CD4-positive, alpha-beta T cell treated with Interleukin-6 for 4 hours (primary cell): ENCODE measurements at regions not wholly inside any gene's neighbourhood (a gene's known extent, or its start where the extent isn't known, plus 50 kb on each side); places are given as distances from the start of the nearest gene placed in this dataset.

Experiments used
- DNase-seq: peaks from one replicate; pipeline ENCODE4 v3.0.0-alpha.2; 2020; ENCODE audit warnings: mixed read lengths

GRCh38 chr6:17047889-17048288 is 54.0 kb upstream of the STMND1 start:
- no peak for DNase-seq

- no peak for DNase-seq
These were observed 56.1 kb upstream of the STMND1 start for GRCh38 chr6:17045581-17046322.

DNA sequence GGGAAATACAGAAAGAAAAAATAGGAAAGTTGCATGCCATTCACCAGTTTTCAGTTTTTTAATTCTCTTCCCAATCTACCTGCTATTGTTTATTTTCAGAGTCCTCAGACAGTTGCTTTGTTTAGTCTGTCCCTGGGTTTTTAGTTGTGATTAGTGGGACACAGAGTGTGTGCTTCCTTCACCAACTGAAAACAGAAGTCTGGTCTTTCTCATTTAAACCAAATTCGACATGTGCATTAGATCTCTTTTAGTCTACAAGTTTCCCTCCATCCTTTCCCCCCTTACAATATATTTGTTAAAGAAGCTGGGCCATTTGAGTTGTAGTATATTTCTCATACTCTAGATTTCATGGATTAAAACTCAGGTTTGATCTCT is 58.7 kb upstream of the STMND1 start:
- DNase-seq: no peak

- no peak for DNase-seq
These were observed 59.3 kb upstream of the STMND1 start for GRCh38 chr6:17042422-17043147.

- DNase-seq: no peak
These were observed 62.6 kb upstream of the STMND1 start for GRCh38 chr6:17039266-17039665.

DNA sequence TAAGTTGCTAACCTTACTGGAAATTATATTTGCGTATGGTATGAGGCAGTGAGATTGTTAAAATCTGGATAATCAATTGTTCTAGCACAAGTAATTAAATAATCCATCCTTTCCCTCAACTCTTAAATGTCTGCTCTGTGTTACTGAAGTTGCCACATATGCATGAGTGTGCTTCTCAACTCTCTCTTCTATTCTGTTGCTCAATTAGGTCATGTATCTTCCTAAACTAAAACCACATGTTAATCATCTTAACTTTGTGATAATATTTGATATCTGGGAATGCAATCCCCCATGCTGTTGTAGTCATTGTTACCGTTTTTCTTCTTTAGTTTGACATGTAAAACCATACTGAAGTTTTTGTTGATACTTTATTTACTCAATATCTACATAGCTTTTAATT is 63.5 kb upstream of the STMND1 start:
- no peak for DNase-seq

DNA sequence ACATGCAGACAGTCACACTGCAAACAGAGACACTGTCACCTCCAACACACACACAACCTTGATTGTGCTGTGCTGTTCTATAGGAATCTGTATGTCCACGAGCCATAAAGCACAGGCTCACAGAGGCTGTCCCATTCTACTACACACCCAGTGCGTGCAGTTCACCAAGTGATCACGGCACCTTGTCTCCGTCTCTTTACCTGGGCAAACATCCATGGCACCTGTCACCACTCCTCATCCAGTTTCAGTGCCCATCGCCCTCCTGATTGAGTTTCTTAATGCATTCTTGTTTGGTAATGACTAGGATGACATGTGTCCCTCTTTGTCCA is 65.8 kb upstream of the STMND1 start:
- no peak for DNase-seq

GRCh38 chr6:17035257-17036064 is 66.4 kb upstream of the STMND1 start:
- no peak for DNase-seq

DNA sequence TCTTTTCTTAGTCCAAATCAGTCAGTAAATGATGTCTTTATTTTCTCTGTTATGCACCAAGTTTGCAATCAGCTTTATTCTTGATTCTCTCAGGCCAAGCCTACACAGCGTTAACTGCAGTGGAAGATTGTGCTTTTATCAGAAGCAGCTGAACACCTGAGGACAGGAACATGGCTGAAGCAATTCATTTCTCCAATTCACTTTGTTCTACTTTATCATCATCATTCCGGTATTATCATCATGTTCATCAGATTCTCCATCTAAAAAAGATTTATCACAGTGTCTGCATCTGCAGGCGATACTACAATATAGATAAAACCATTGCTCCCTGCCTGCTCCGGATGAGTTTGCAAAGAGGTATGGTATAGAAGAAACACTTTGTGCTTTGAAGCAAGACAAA is 68.1 kb upstream of the STMND1 start:
- no peak for DNase-seq

- no peak for DNase-seq
These were observed 68.7 kb upstream of the STMND1 start for GRCh38 chr6:17032988-17033634.

GRCh38 chr6:17032590-17032987 is 69.3 kb upstream of the STMND1 start:
- DNase-seq: no peak

GRCh38 chr6:17031961-17032360 is 69.9 kb upstream of the STMND1 start:
- no peak for DNase-seq

DNA sequence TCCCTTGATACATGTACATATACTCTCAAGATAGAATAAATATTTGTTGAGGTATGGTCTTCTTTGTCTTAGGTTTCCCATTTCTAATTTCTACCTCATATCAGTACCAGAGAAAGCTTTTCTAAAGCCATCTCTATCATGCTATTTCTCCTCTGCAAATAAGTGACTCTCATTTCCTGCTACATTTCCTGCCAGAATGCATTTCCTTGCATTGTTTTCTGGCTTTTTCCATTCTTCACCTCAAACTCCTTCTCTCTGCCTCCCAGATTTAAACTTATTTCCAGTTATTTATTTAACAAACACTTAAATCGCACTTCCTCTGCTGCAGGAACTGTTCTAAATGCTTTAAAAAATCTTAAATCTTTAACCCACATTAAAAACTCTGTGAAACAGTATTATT is 74.4 kb upstream of the STMND1 start:
- no peak for DNase-seq

- DNase-seq: no peak
These were observed 79.2 kb upstream of the STMND1 start for GRCh38 chr6:17022604-17023003.

DNA sequence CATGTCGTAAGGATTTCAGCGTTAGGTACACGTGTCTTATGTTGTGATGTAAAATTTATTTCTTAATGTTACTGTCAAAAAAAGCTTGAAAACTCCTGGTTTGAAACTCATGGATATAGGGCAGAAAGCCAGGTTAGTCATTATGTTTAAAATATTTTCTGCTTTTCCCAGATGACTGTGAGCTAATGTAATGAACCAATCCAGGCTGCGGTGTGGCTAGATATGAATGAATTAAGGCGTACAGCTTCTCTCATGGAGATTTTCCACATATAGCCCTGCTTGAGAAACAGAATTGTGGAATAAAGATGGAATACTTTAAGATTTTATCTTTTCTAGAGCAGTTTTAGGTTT is 80.3 kb upstream of the STMND1 start:
- no peak for DNase-seq

DNA sequence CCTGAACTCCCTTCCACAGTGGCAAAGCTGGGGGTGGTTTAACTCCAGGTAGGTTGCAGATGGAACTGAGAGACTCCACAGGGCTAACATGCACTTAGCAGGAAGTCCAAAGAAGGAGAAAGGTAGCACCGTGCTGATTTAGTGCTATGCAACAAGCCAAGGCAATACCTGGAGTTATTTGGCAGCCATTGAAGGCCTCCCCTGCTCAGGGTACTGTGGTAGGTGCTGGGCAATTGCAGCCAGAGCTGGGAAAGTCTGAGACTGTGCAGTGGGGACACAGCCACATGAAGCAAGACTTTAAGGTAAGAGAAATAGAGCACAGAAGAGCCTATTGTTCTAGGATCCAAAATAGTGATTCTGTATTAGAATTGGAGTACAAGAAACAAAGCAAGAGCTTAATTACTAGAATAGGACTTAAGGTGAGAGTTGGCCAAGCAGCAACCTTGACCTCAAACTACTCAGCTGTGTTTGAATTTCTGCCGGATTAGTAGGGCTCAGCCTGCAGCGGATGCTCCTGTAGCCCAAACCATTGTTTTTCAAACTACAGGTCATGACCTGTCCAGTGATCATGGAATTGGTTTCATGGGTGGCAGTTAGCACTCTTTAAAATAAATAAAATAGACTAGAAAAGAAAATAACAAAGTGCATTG is 80.8 kb upstream of the STMND1 start:
- DNase-seq: no peak

- no peak for DNase-seq
These were observed 83.4 kb upstream of the STMND1 start for GRCh38 chr6:17018425-17018824.

- no peak for DNase-seq
These were observed 84.4 kb upstream of the STMND1 start for GRCh38 chr6:17017416-17017815.

DNA sequence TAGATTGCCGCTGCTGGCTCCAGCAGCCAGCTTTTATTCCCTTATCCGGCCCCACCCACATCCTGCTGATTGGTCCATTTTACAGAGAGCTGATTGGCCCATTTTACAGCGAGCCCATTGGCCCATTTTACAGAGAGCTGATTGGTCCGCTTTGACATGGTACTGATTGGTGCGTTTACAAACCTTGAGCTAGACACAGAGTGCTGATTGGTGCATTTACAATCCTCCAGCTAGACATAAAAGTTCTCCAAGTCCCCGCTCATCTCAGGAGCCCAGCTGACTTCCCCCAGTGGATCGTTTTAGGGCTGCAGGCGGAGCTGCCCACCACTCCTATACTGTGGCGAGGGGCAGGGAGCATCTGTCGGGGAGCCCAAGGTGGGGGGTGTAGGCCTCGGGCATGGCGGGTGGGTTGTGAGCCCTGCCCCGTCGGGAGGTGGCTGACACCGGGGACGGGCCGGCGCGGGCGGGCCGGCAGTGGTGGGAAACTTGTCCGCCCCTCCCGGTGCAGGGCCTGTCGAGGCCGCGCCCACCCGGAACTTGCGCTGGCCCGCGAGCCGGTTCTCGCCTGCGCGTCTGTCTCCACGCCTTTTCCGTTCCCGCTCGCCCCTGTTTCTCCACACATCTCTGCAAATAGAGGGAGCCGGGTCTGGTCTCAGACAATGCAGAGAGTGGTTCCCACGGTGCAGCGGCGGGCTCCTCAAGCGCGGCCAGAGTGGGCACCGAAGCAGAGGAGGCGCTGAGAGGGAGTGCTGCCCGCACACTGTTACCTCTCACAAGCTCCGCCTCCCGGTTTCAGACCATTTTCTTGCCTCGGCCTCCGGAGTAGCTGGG is 86.1 kb upstream of the STMND1 start:
- DNase-seq: peak; percentile 49

DNA sequence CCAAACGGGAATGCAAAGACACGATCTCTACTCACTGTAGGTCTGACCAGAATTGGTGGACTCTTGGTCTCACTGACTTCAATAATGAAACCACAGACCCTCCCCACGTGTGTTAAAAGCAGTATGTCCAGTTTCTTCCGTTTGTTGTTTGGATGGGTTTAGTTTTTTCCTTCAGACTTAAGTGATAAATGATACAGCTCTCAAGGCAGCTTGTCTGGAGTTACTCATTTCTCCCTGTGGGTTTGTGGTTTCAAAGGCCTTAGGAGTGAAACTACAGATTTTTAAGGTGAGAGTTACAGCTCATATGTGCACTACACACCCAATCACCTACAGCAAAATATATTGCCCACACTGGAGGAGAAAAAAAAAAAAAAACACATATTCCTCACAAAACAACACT is 86.7 kb upstream of the STMND1 start:
- no peak for DNase-seq

DNA sequence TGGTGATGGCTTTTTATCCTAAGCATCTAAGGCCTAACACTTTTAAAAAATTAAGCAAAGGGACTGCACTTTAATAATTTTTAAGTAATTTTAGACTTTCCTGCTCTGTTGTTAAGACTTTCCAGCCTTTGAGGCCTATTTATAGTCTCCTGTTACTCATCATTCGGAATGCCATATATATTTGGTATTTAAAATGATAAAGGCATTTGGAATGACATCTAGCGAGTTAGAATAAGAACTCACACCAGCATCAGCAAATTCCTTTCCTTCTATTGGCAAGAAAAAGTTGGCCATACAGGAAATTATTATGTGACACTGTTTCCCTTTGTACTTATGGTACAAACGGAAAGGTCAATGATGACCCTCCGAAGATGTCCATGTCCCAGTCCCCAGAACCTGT is 88.1 kb upstream of the STMND1 start:
- no peak for DNase-seq
